K562 (cell line): ENCODE measurements at regions not wholly inside any gene's neighbourhood (a gene's known extent, or its start where the extent isn't known, plus 50 kb on each side); places are given as distances from the start of the nearest gene placed in this dataset.

Experiments used
- ATAC-seq: fragments of 200-7000 bp; cut with Tn5 transposase; 3 replicates; pipeline ENCODE4 v1.9.1; 2020; ENCODE audit warnings: moderate library complexity
- BruUV-seq: library from RNA; stranded (reverse); fragments of 400-500 nt; replicated peaks from 2 replicates; lab custom pipeline; 2021; lab: Mats Ljungman, UMichigan
- CTCF ChIA-PET: fragments of 300-600 bp; formaldehyde crosslinking; extraction: SDS; loops from one replicate; lab custom pipeline; 2021; ENCODE audit warnings: low intra/inter-chr PET ratio; lab: Yijun Ruan, JAX
- POLR2A ChIA-PET: fragments of 300-600, 350-650 bp; sonication (Branson Sonifier 250); formaldehyde crosslinking; extraction: SDS; loops from one replicate; lab custom pipeline; 2021; ENCODE audit warnings: antibody characterized with exemption, inconsistent platforms; lab: Yijun Ruan, JAX
- DNase-seq, 4 experiments: peaks; one replicate each; pipeline versions ENCODE4 v3.0.0 to v3.0.0-alpha.2; 2011 to 2018; ENCODE audit warnings: low spot score in 3 of 4, mixed read lengths in 3 of 4; ENCODE audit errors: extremely low read depth in 1 of 4
- FAIRE-seq: peaks from 2 replicates; lab custom pipeline; 2011; peaks lifted over from hg19 to GRCh38; lab: Jason Lieb, UNC
- H2AFZ ChIP-seq: 2 replicates; pipeline ENCODE4 v1.6.0; 2011; ENCODE audit warnings: low read depth, low read length, control low read depth, inconsistent platforms
- H3K27ac ChIP-seq: fragments of 200-600 bp; 3 replicates; pipeline ENCODE4 v1.8.0; 2011; ENCODE audit warnings: low read depth, mild to moderate bottlenecking, control low read depth, inconsistent platforms, low read length, moderate library complexity, mixed read lengths; ENCODE audit errors: extremely low read depth
- H3K27me3 ChIP-seq, 2 experiments: fragments of 300-600 bp in 1 of 2; 2 replicates in 1 of 2; 3 replicates in 1 of 2; pipeline versions ENCODE4 v1.6.0 to v1.8.0; 2011; ENCODE audit warnings: inconsistent platforms in 2 of 2, low read length in 2 of 2, mild to moderate bottlenecking in 1 of 2, mixed read lengths in 1 of 2, moderate library complexity in 1 of 2; ENCODE audit not compliant: control insufficient read depth in 2 of 2, insufficient read depth in 2 of 2
- H3K36me3 ChIP-seq: fragments of 300-600 bp; 3 replicates; pipeline ENCODE4 v1.8.0; 2011; ENCODE audit warnings: mild to moderate bottlenecking, low read length, inconsistent platforms; ENCODE audit not compliant: control insufficient read depth, insufficient read depth
- H3K4me1 ChIP-seq, 2 experiments: fragments of 200-600 bp in 1 of 2; replicated peaks in 1 of 2; 2 replicates in 1 of 2; 3 replicates in 1 of 2; pipeline versions ENCODE4 v1.5.1 to v1.8.0; 2011; ENCODE audit warnings: inconsistent platforms in 2 of 2, low read length in 2 of 2, mild to moderate bottlenecking in 1 of 2, mixed read lengths in 1 of 2, moderate library complexity in 1 of 2; ENCODE audit not compliant: control insufficient read depth in 2 of 2, insufficient read depth in 2 of 2
- H3K4me2 ChIP-seq: 2 replicates; pipeline ENCODE4 v1.6.1; 2011; ENCODE audit warnings: low read length, control low read depth, inconsistent platforms, mixed read lengths; ENCODE audit not compliant: insufficient read depth
- H3K4me3 ChIP-seq: fragments of 200-600 bp; sonication (generic), shearing (Covaris generic); 2 replicates; pipeline ENCODE4 v1.5.1; 2016; ENCODE audit warnings: control low read depth, inconsistent platforms
- H3K79me2 ChIP-seq: fragments of 200-600 bp; 3 replicates; pipeline ENCODE4 v1.8.0; 2011; ENCODE audit warnings: low read length, inconsistent platforms; ENCODE audit not compliant: control insufficient read depth, insufficient read depth
- H3K9ac ChIP-seq, 2 experiments: 2 replicates each; pipeline versions ENCODE4 v1.6.0 to v1.6.1; 2011; ENCODE audit warnings: low read depth in 2 of 2, low read length in 2 of 2, control low read depth in 1 of 2, inconsistent platforms in 1 of 2, mild to moderate bottlenecking in 1 of 2, mixed read lengths in 1 of 2; ENCODE audit not compliant: insufficient read depth in 1 of 2
- H3K9me1 ChIP-seq: one replicate; pipeline ENCODE4 v1.6.0; 2011; ENCODE audit warnings: inconsistent platforms, mild to moderate bottlenecking, low read length, moderate library complexity; ENCODE audit not compliant: control insufficient read depth, insufficient read depth
- H3K9me3 ChIP-seq: replicated peaks from 2 replicates; pipeline ENCODE4 v1.5.1; 2011; ENCODE audit warnings: low read depth, low read length, inconsistent platforms; ENCODE audit not compliant: control insufficient read depth, insufficient read depth
- H4K20me1 ChIP-seq: replicated peaks from 2 replicates; pipeline ENCODE4 v1.6.1; 2011; ENCODE audit warnings: low read length, inconsistent platforms, mixed read lengths; ENCODE audit not compliant: control insufficient read depth, insufficient read depth
- CBFA2T3 ChIP-seq: fragments of 450-650 bp; IDR thresholded peaks from 2 replicates; pipeline ENCODE4 v1.6.1; 2017
- CBX1 ChIP-seq: sonication (generic); IDR thresholded peaks from 2 replicates; pipeline ENCODE4 v1.6.1; 2016; ENCODE audit warnings: antibody characterized with exemption, low read depth, mild to moderate bottlenecking
- EZH2 ChIP-seq: IDR thresholded peaks from 2 replicates; pipeline ENCODE4 v1.6.1; 2012; ENCODE audit warnings: low read depth, mild to moderate bottlenecking, inconsistent platforms, low read length, borderline replicate concordance
- HSF4 ChIP-seq: fragments of 250-450 bp; sonication (Bioruptor Pico); IDR thresholded peaks from 2 replicates; pipeline ENCODE4 v2.1.2; 2022; ENCODE audit warnings: mild to moderate bottlenecking, moderate library complexity, borderline replicate concordance
- MNT ChIP-seq, 2 experiments: fragments of 450-650 bp; conservative IDR thresholded peaks; 2 replicates each; pipeline ENCODE4 v1.6.1; 2017; ENCODE audit warnings: mild to moderate bottlenecking in 2 of 2, moderate library complexity in 2 of 2
- MTA3 ChIP-seq: fragments of 450-650 bp; formaldehyde crosslinking; IDR thresholded peaks from 2 replicates; pipeline ENCODE4 v1.6.1; 2017; ENCODE audit warnings: mild to moderate bottlenecking, borderline replicate concordance
- PPARD ChIP-seq: fragments of 250-450 bp; sonication (Bioruptor Pico); IDR thresholded peaks from 2 replicates; pipeline ENCODE4 v1.8.0; 2022; ENCODE audit warnings: inconsistent platforms, mild to moderate bottlenecking, moderate library complexity
- RAD51 ChIP-seq: fragments of 450-650 bp; IDR thresholded peaks from 2 replicates; pipeline ENCODE4 v1.7.1; 2016; ENCODE audit warnings: low read depth, mild to moderate bottlenecking, borderline replicate concordance
- RBM39 ChIP-seq: fragments of 200-400 bp; formaldehyde crosslinking; optimal IDR thresholded peaks from 2 replicates; pipeline ENCODE3; 2018; ENCODE audit warnings: low read depth, low read length
- RFX1 ChIP-seq: fragments of 450-650 bp; IDR thresholded peaks from 2 replicates; pipeline ENCODE4 v1.6.1; 2016; ENCODE audit warnings: mild to moderate bottlenecking, moderate library complexity
- RUNX1 ChIP-seq: sonication (generic); IDR thresholded peaks from 2 replicates; pipeline ENCODE4 v1.6.1; 2016; ENCODE audit warnings: antibody characterized with exemption, low read depth
- SMARCA5 ChIP-seq: fragments of 450-650 bp; IDR thresholded peaks from 2 replicates; pipeline ENCODE4 v1.6.1; 2016
- SNRNP70 ChIP-seq: fragments of 200-400 bp; formaldehyde crosslinking; optimal IDR thresholded peaks from 2 replicates; pipeline ENCODE3; 2017; ENCODE audit warnings: low read depth, low read length
- SP1 ChIP-seq: sonication (generic); formaldehyde crosslinking; IDR thresholded peaks from 2 replicates; pipeline ENCODE4 v1.8.1; 2022; ENCODE audit warnings: mild to moderate bottlenecking, missing genetic modification reagents
- TAL1 ChIP-seq: fragments of 450-650 bp; IDR thresholded peaks from 2 replicates; pipeline ENCODE4 v1.6.1; 2016; ENCODE audit warnings: mild to moderate bottlenecking
- ZNF134 ChIP-seq: fragments of 250-450 bp; sonication (Bioruptor Pico); conservative IDR thresholded peaks from 2 replicates; pipeline ENCODE4 v1.4.0; 2020
- ZNF766 ChIP-seq: fragments of 200-800 bp; sonication (Bioruptor generic); conservative IDR thresholded peaks from 2 replicates; pipeline ENCODE4 v1.6.1; 2016; ENCODE audit warnings: missing genetic modification characterization, missing compliant biosample characterization
- WGBS: fragments of 100-300 bp; shearing (Covaris generic); methylation state at CpG from one replicate; pipeline ENCODE4 v1.1.6; 2016; ENCODE audit warnings: low coverage, mixed read lengths; ENCODE audit not compliant: insufficient coverage; ENCODE audit errors: missing lambda C conversion rate; 5-methylcytosine and 5-hydroxymethylcytosine counted together
- in situ Hi-C: fragments of 300-500 bp; cut with MboI; formaldehyde crosslinking; loops from 4 replicates; pipeline ENCODE4 v1.15.0; 2018; ENCODE audit warnings: inconsistent platforms, mixed read lengths
- intact Hi-C: fragments of 100-400 bp; cut with micrococcal nuclease; formaldehyde crosslinking; loops from 2 replicates; pipeline ENCODE4 v1.14.2; 2022

DNA sequence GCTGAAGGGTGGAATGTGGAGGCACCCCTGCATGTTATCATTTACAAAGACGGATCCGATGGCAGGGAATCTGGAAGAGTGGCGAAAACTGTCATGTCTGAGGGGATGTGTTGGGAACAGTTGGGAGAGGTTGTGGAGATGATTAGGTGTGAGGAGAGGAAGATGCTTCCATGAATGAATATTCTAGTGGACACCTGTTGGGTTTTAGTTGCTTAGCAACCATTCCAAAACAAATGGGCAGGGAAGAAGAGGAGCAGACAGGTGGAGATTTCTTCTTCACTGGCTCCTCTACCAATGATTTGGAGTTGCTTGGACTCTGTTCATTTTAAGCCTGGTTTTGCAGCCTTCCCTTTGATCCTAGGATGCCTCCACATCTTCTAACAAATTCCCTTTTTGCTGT is 465.3 kb upstream of the CLINT1 start:
- ChIA-PET CTCF (no interaction called here), POLR2A (no interaction called here)
- DNase-seq = no peak
- Histone ChIP-seq H3K9me3 (no peaks in the 10 kb centered on the region), H3K4me1 (no peaks in the 10 kb centered on the region), H3K9me1 (no peaks in the 10 kb centered on the region), H3K79me2 (no peaks in the 10 kb centered on the region), H3K27ac (no peak overlapping the region), H4K20me1 (no peaks in the 10 kb centered on the region), H3K4me2 (no peak overlapping the region), H3K36me3 (no peaks in the 10 kb centered on the region), H3K9ac (no peak overlapping the region), H2AFZ (no peak overlapping the region), H3K4me3 (no peak overlapping the region), H3K27me3 (no peaks in the 10 kb centered on the region)
- WGBS = 0% methylated on average over 3 of the region's 3 CpGs
- intact Hi-C loops (no loop called here), in situ Hi-C loops (no loop called here)
- BruUV-seq = no TSS peak
- no peak for FAIRE-seq
- no peak for TF ChIP-seq CBX1
- TF ChIP-seq RFX1 = peak; percentile 42
- no peak for ATAC-seq

- H3K9me3 ChIP-seq = no peaks in the 10 kb centered on the region
- DNase-seq (no peak), FAIRE-seq (no peak), ATAC-seq (no peak)
- H2AFZ ChIP-seq = no peak overlapping the region
- POLR2A ChIA-PET = no interaction called here
- 0% methylated on average over 1 of the region's 1 CpG for WGBS
- H3K4me3 ChIP-seq = no peak overlapping the region
- no peaks in the 10 kb centered on the region for H3K79me2 ChIP-seq
- no peaks in the 10 kb centered on the region for H3K27me3 ChIP-seq
- CTCF ChIA-PET = no interaction called here
- in situ Hi-C loops (no loop called here), intact Hi-C loops (no loop called here)
- H3K36me3 ChIP-seq = no peaks in the 10 kb centered on the region
- no peak overlapping the region for H3K9ac ChIP-seq
- no peaks in the 10 kb centered on the region for H3K4me1 ChIP-seq
- H4K20me1 ChIP-seq = no peaks in the 10 kb centered on the region
- no peaks in the 10 kb centered on the region for H3K9me1 ChIP-seq
- H3K27ac ChIP-seq = no peak overlapping the region
- H3K4me2 ChIP-seq = no peak overlapping the region
- BruUV-seq = no TSS peak
- TF ChIP-seq EZH2 = no peak
- TF ChIP-seq SNRNP70 = no peak
- TF ChIP-seq RAD51 = no peak
- TF ChIP-seq SP1 (CRISPR knock-in tag) = no peak
- TF ChIP-seq MNT (conservative IDR thresholded peaks at IDR 0.05) = no peak
- TF ChIP-seq ZNF766 (CRISPR knock-in tag) = no peak
- TF ChIP-seq MTA3 = no peak
- no peak for TF ChIP-seq CBFA2T3
- TF ChIP-seq TAL1 = no peak
- no peak for TF ChIP-seq PPARD
- no peak for TF ChIP-seq RBM39
- no peak for TF ChIP-seq RUNX1
- TF ChIP-seq SMARCA5 = no peak
- no peak for TF ChIP-seq ZNF134
- no peak for TF ChIP-seq HSF4
These were observed 463.7 kb upstream of the CLINT1 start for GRCh38 chr5:158322620-158323019.
